ENCODE measurements at regions not wholly inside any gene's neighbourhood (a gene's known extent, or its start where the extent isn't known, plus 50 kb on each side); places are given as distances from the start of the nearest gene placed in this dataset.

DNA sequence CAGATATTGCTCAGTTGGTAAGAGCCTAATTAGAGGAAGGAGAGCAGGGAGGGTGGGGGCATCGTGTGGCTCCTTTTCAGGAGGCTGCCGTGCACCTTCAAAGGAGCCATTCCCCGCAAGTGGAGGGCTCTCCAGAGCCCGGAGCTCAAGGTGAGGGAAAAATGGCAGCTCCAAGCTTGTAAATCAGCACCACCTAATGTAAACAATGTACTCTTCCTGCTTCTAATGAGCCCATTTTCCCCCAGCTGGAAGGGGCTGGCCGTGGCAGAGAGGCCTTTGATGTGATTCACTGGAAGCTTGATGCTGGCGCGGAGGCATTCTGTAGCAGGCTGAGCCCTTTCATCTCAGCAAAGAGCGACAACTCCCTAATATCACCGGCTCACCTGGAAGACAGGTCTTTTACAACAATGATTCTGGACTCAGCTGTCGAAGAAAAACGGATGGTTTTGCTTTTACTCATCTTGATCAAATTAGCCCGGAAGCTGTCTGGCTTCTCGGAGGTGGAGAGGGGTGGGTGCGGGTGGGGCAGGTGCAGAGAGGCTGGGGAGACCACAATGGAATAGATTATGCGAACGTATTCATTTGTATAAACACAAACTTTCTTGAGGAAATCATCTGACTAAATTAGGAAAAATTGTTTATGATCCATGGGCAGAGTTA lies 112.5 kb downstream of the RRAGC start:
- TF ChIP-seq, protein P1, sequence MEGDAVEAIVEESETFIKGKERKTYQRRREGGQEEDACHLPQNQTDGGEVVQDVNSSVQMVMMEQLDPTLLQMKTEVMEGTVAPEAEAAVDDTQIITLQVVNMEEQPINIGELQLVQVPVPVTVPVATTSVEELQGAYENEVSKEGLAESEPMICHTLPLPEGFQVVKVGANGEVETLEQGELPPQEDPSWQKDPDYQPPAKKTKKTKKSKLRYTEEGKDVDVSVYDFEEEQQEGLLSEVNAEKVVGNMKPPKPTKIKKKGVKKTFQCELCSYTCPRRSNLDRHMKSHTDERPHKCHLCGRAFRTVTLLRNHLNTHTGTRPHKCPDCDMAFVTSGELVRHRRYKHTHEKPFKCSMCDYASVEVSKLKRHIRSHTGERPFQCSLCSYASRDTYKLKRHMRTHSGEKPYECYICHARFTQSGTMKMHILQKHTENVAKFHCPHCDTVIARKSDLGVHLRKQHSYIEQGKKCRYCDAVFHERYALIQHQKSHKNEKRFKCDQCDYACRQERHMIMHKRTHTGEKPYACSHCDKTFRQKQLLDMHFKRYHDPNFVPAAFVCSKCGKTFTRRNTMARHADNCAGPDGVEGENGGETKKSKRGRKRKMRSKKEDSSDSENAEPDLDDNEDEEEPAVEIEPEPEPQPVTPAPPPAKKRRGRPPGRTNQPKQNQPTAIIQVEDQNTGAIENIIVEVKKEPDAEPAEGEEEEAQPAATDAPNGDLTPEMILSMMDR (IDR thresholded peaks at IDR 0.05; ENCODE audit: poor library complexity, severe bottlenecking): no peak
- no peak for TF ChIP-seq EP300 (conservative IDR thresholded peaks at IDR 0.05; ENCODE audit: poor library complexity, severe bottlenecking)
- TF ChIP-seq, protein P2, sequence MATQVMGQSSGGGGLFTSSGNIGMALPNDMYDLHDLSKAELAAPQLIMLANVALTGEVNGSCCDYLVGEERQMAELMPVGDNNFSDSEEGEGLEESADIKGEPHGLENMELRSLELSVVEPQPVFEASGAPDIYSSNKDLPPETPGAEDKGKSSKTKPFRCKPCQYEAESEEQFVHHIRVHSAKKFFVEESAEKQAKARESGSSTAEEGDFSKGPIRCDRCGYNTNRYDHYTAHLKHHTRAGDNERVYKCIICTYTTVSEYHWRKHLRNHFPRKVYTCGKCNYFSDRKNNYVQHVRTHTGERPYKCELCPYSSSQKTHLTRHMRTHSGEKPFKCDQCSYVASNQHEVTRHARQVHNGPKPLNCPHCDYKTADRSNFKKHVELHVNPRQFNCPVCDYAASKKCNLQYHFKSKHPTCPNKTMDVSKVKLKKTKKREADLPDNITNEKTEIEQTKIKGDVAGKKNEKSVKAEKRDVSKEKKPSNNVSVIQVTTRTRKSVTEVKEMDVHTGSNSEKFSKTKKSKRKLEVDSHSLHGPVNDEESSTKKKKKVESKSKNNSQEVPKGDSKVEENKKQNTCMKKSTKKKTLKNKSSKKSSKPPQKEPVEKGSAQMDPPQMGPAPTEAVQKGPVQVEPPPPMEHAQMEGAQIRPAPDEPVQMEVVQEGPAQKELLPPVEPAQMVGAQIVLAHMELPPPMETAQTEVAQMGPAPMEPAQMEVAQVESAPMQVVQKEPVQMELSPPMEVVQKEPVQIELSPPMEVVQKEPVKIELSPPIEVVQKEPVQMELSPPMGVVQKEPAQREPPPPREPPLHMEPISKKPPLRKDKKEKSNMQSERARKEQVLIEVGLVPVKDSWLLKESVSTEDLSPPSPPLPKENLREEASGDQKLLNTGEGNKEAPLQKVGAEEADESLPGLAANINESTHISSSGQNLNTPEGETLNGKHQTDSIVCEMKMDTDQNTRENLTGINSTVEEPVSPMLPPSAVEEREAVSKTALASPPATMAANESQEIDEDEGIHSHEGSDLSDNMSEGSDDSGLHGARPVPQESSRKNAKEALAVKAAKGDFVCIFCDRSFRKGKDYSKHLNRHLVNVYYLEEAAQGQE (IDR thresholded peaks at IDR 0.05; ENCODE audit: borderline replicate concordance): no peak
- no peak for TF ChIP-seq TAF1 (IDR thresholded peaks at IDR 0.05; ENCODE audit: low read depth)
- TF ChIP-seq RAD21 (conservative IDR thresholded peaks at IDR 0.05): no peak
- no peak for TF ChIP-seq EZH2 (IDR thresholded peaks at IDR 0.05; ENCODE audit: borderline replicate concordance, insufficient read depth, low read length, poor library complexity, severe bottlenecking)

Measured in neural cell (in vitro differentiated cells).